SK-N-SH (cell line): ENCODE measurements at regions not wholly inside any gene's neighbourhood (a gene's known extent, or its start where the extent isn't known, plus 50 kb on each side); places are given as distances from the start of the nearest gene placed in this dataset.
A peak's percentile ranks its signal among the peaks of the same experiment; 100 is the strongest.

ENCODE experiments used
- CTCF ChIA-PET: fragments of 300-600, 350-600 bp; formaldehyde crosslinking; extraction: SDS; loops from one replicate; lab custom pipeline; 2021; lab: Yijun Ruan, JAX
- POLR2A ChIA-PET: fragments of 350-600 bp; sonication (Branson Sonifier 250); formaldehyde crosslinking; extraction: SDS; loops from one replicate; lab custom pipeline; 2020; ENCODE audit warnings: antibody characterized with exemption, inconsistent platforms; lab: Yijun Ruan, JAX
- DNase-seq: peaks from one replicate; pipeline ENCODE4 v3.0.0; 2012
- H2AFZ ChIP-seq: fragments of 200-600 bp; sonication (generic); 2 replicates; pipeline ENCODE4 v1.8.1; 2016; ENCODE audit warnings: antibody characterized with exemption, mild to moderate bottlenecking, low read depth
- H3F3A ChIP-seq: fragments of 200-600 bp; sonication (generic); replicated peaks from 2 replicates; pipeline ENCODE3; 2016; ENCODE audit warnings: antibody characterized with exemption, mild to moderate bottlenecking; ENCODE audit not compliant: insufficient read depth
- H3K27ac ChIP-seq, 2 experiments: fragments of 200-500 bp in 1 of 2; fragments of 200-600 bp in 1 of 2; sonication (Bioruptor generic) in 1 of 2; sonication (generic), shearing (Covaris generic) in 1 of 2; 2 replicates each; pipeline versions ENCODE4 v1.5.1 to v1.6.1; 2014 to 2016; ENCODE audit warnings: low read depth in 2 of 2, inconsistent platforms in 1 of 2, low read length in 1 of 2, mild to moderate bottlenecking in 1 of 2, mixed read lengths in 1 of 2
- H3K27me3 ChIP-seq: fragments of 200-600 bp; sonication (generic), shearing (Covaris generic); 2 replicates; pipeline ENCODE4 v1.6.1; 2016; ENCODE audit warnings: mixed run types; ENCODE audit not compliant: insufficient read depth
- H3K36me3 ChIP-seq, 2 experiments: fragments of 200-500 bp in 1 of 2; fragments of 200-600 bp in 1 of 2; sonication (Bioruptor generic) in 1 of 2; sonication (generic) in 1 of 2; replicated peaks in 1 of 2; 2 replicates each; pipeline versions ENCODE3 to v1.5.1; 2014 to 2016; ENCODE audit warnings: low read length in 1 of 2, mild to moderate bottlenecking in 1 of 2; ENCODE audit not compliant: insufficient read depth in 2 of 2, control insufficient read depth in 1 of 2
- H3K4me1 ChIP-seq, 2 experiments: fragments of 200-500 bp in 1 of 2; fragments of 200-600 bp in 1 of 2; sonication (Bioruptor generic) in 1 of 2; sonication (generic), shearing (Covaris generic) in 1 of 2; 2 replicates each; pipeline versions ENCODE4 v1.5.1 to v1.6.1; 2014 to 2016; ENCODE audit warnings: low read depth in 1 of 2, low read length in 1 of 2, mixed run types in 1 of 2; ENCODE audit not compliant: insufficient read depth in 2 of 2, control insufficient read depth in 1 of 2
- H3K4me2 ChIP-seq: fragments of 200-600 bp; sonication (generic), shearing (Covaris generic); 2 replicates; pipeline ENCODE4 v1.6.1; 2017; ENCODE audit warnings: mixed run types
- H3K4me3 ChIP-seq, 2 experiments: fragments of 200-500 bp in 1 of 2; fragments of 200-600 bp in 1 of 2; sonication (Bioruptor generic) in 1 of 2; sonication (generic), shearing (Covaris generic) in 1 of 2; 2 replicates each; pipeline versions ENCODE4 v1.5.1 to v1.8.1; 2014 to 2016; ENCODE audit warnings: low read depth in 2 of 2, inconsistent platforms in 1 of 2, low read length in 1 of 2, mild to moderate bottlenecking in 1 of 2, mixed read lengths in 1 of 2, moderate library complexity in 1 of 2
- H3K79me2 ChIP-seq: fragments of 200-600 bp; sonication (generic); 2 replicates; pipeline ENCODE4 v1.8.1; 2017; ENCODE audit warnings: mild to moderate bottlenecking; ENCODE audit not compliant: insufficient read depth
- H3K9ac ChIP-seq: fragments of 200-600 bp; sonication (generic); 2 replicates; pipeline ENCODE4 v1.6.1; 2017; ENCODE audit warnings: mixed run types
- H3K9me2 ChIP-seq: fragments of 200-600 bp; sonication (generic); 2 replicates; pipeline ENCODE4 v1.6.1; 2017; ENCODE audit warnings: mixed run types
- H3K9me3 ChIP-seq: fragments of 200-600 bp; sonication (generic); 2 replicates; pipeline ENCODE4 v1.6.1; 2017; ENCODE audit warnings: mixed run types, mild to moderate bottlenecking, moderate library complexity
- H4K20me1 ChIP-seq: fragments of 200-600 bp; sonication (generic); 2 replicates; pipeline ENCODE4 v1.6.1; 2017; ENCODE audit warnings: mild to moderate bottlenecking, mixed run types; ENCODE audit not compliant: insufficient read depth
- CTCF ChIP-seq: fragments of 200-600 bp; sonication (generic); IDR thresholded peaks from 2 replicates; pipeline ENCODE4 v1.6.1; 2017; ENCODE audit warnings: antibody characterized with exemption, mild to moderate bottlenecking, moderate library complexity
- EP300 ChIP-seq, 2 experiments: IDR thresholded peaks; 2 replicates each; pipeline versions ENCODE4 v1.4.0 to v1.6.1; 2012; ENCODE audit warnings: borderline replicate concordance in 1 of 2, low read depth in 1 of 2, low read length in 1 of 2
- FOSL2 ChIP-seq: IDR thresholded peaks from 2 replicates; pipeline ENCODE4 v1.4.0; 2012; ENCODE audit warnings: low read depth, mild to moderate bottlenecking, moderate library complexity, borderline replicate concordance
- JUND ChIP-seq: IDR thresholded peaks from 2 replicates; pipeline ENCODE4 v1.4.0; 2012
- MAX ChIP-seq: IDR thresholded peaks from 2 replicates; pipeline ENCODE4 v1.4.0; 2012; ENCODE audit warnings: low read depth
- MXI1 ChIP-seq: IDR thresholded peaks from 2 replicates; pipeline ENCODE4 v1.6.1; 2012; ENCODE audit warnings: mild to moderate bottlenecking, low read depth, low read length, improper control_type of control experiment
- NFIC ChIP-seq: IDR thresholded peaks from 2 replicates; pipeline ENCODE4 v1.4.0; 2012; ENCODE audit warnings: borderline replicate concordance
- PBX3 ChIP-seq: IDR thresholded peaks from 2 replicates; pipeline ENCODE4; 2012
- POLR2AphosphoS5 ChIP-seq: IDR thresholded peaks from 2 replicates; pipeline ENCODE4 v1.6.1; 2012; ENCODE audit warnings: low read depth, low read length
- RAD21 ChIP-seq: IDR thresholded peaks from 2 replicates; pipeline ENCODE4 v1.6.1; 2012; ENCODE audit warnings: mild to moderate bottlenecking, low read length
- RXRA ChIP-seq: IDR thresholded peaks from 2 replicates; pipeline ENCODE4 v1.4.0; 2012; ENCODE audit warnings: low read depth, mild to moderate bottlenecking, borderline replicate concordance
- SIN3A ChIP-seq: IDR thresholded peaks from 2 replicates; pipeline ENCODE4 v1.6.1; 2012; ENCODE audit warnings: low read depth, mild to moderate bottlenecking, low read length, moderate library complexity, borderline replicate concordance
- TAF1 ChIP-seq: IDR thresholded peaks from 2 replicates; pipeline ENCODE4 v1.6.1; 2012; ENCODE audit warnings: low read depth, mild to moderate bottlenecking, low read length, moderate library complexity, borderline replicate concordance
- TCF12 ChIP-seq: IDR thresholded peaks from 2 replicates; pipeline ENCODE4 v1.4.0; 2012
- TEAD4 ChIP-seq: IDR thresholded peaks from 2 replicates; pipeline ENCODE4 v1.4.0; 2012; ENCODE audit warnings: mild to moderate bottlenecking, borderline replicate concordance; ENCODE audit not compliant: insufficient read depth
- USF1 ChIP-seq: IDR thresholded peaks from 2 replicates; pipeline ENCODE4 v1.4.0; 2012; ENCODE audit warnings: low read depth, borderline replicate concordance
- YY1 ChIP-seq: IDR thresholded peaks from 2 replicates; pipeline ENCODE4 v1.4.0; 2012; ENCODE audit warnings: low read depth, mild to moderate bottlenecking
- WGBS: methylation state at CpG from one replicate; pipeline ENCODE4 v1.1.6; 2017; ENCODE audit warnings: low lambda C conversion rate; 5-methylcytosine and 5-hydroxymethylcytosine counted together

DNA sequence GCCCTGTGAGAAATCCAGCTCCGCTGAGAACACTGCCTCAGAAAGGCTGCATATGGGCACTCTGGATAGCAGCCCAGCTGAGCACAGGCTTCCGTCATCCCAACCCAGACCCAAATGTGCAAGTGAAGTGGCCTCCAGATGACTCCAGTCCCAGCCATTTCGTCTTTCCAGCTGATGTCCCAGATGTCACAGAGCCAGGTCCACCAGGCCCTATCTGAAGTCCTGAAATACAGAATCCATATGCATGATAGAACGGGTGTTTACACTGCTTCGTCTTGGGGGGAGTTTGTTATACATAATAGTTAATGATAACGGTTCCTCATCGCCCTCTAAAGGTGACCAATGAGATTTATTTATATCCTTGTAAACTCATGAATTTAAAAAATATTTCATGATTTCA, 72.6 kb upstream of the TRIM2 start:
- Histone ChIP-seq H3K36me3 (no peaks in the 10 kb centered on the region), H3K9me2 (no peaks in the 10 kb centered on the region), H4K20me1 (no peaks in the 10 kb centered on the region), H3K9me3 (no peaks in the 10 kb centered on the region), H3K4me1 (peaks cover 0 to 3% of the 10 kb centered on the region in 2 experiments; a peak in 2 of 4 replicates), H2AFZ (no peak overlapping the region), H3K4me3 (no peak overlapping the region), H3F3A (no peaks in the 10 kb centered on the region), H3K4me2 (no peak overlapping the region), H3K79me2 (no peaks in the 10 kb centered on the region), H3K27ac (no peak overlapping the region), H3K9ac (no peak overlapping the region), H3K27me3 (no peaks in the 10 kb centered on the region)
- WGBS, result 54% methylated on average over 5 of the region's 7 CpGs
- POLR2A ChIA-PET, result interaction anchor here (1.1 kb wide), 1 partner anchor 126 kb away, joined by 3 read pairs; no protein-coding TSS in a partner anchor
- DNase-seq, result no peak
- TF ChIP-seq RXRA, result no peak
- no peak for TF ChIP-seq POLR2AphosphoS5
- no peak for TF ChIP-seq FOSL2
- TF ChIP-seq CTCF, result peak; percentile 43
- no peak for TF ChIP-seq RAD21
- TF ChIP-seq YY1, result no peak
- TF ChIP-seq MXI1, result no peak
- CTCF ChIA-PET, result interaction anchor here (0.6 to 3.7 kb wide), 10 partner anchors 11 to 286 kb away, joined by 3 to 16 read pairs (median 3); partner anchors contain the start of gene MND1

- Histone ChIP-seq H3K4me2 (peak overlapping the region; percentile 45; the same call in 1 of the 2 replicates), H2AFZ (no peak overlapping the region; the same call in 1 of the 2 replicates), H3K4me3 (no peak overlapping the region), H3K27ac (0 out of 4 replicates have a peak overlapping the region, but pooled peaks of 1 of the 2 experiments have one; percentile 13), H3K36me3 (no peaks in the 10 kb centered on the region), H3F3A (peaks cover 3% of the 10 kb centered on the region), H3K9me3 (no peaks in the 10 kb centered on the region), H3K27me3 (no peaks in the 10 kb centered on the region), H3K9ac (no peak overlapping the region), H4K20me1 (no peaks in the 10 kb centered on the region), H3K9me2 (no peaks in the 10 kb centered on the region), H3K4me1 (peaks cover 15 to 18% of the 10 kb centered on the region in 2 experiments; a peak in 3 of 4 replicates), H3K79me2 (no peaks in the 10 kb centered on the region)
- ChIA-PET CTCF (interaction anchor here (0.8 to 4.5 kb wide), 8 partner anchors 9 to 437 kb away, joined by 3 to 36 read pairs (median 4); no protein-coding TSS in a partner anchor), POLR2A (no interaction called here)
- no peak for DNase-seq
- peak; percentile 87 for TF ChIP-seq FOSL2
- TF ChIP-seq MAX, result peak; percentile 78
- TF ChIP-seq YY1, result no peak
- 0 out of 2 replicates have a peak, but pooled peaks have one; percentile 12 for TF ChIP-seq TEAD4
- TF ChIP-seq NFIC, result peak; percentile 92
- TF ChIP-seq TCF12, result peak; percentile 71
- TF ChIP-seq SIN3A, result no peak
- peak in 1 of 2 experiments; percentile 48; a peak in 1 of 4 replicates for TF ChIP-seq EP300 (IDR thresholded peaks at IDR 0.05; ENCODE audit: borderline replicate concordance in 1 of 2, low read depth in 1 of 2, low read length in 1 of 2)
- TF ChIP-seq MXI1, result no peak
- TF ChIP-seq PBX3, result 0 out of 2 replicates have a peak, but pooled peaks have one; percentile 20
- TF ChIP-seq JUND, result peak; percentile 81
- TF ChIP-seq TAF1, result no peak
- no peak for TF ChIP-seq USF1
- WGBS, result 21% methylated on average over 6 of the region's 6 CpGs
These were observed 67.1 kb upstream of the TRIM2 start for GRCh38 chr4:153137159-153137558.
